ENCODE measurements at regions not wholly inside any gene's neighbourhood (a gene's known extent, or its start where the extent isn't known, plus 50 kb on each side); places are given as distances from the start of the nearest gene placed in this dataset.

GRCh38 chr5:130268489-130268888 lies 364.2 kb downstream of the CHSY3 start:
- no peaks in the 10 kb centered on the region for H3K36me3 ChIP-seq (ENCODE audit: control insufficient read depth, insufficient read depth, low read length)
- no peaks in the 10 kb centered on the region for H4K20me1 ChIP-seq (replicated peaks; ENCODE audit: control insufficient read depth, insufficient read depth, low read length)
- FAIRE-seq (no peak), DNase-seq (ENCODE audit: extremely low read depth in 1 of 4, low spot score in 3 of 4) (no peak), ATAC-seq (no peak)
- no peak for TF ChIP-seq NCOA1 (IDR thresholded peaks at IDR 0.05; ENCODE audit: low read depth)
- TF ChIP-seq GABPB1 (CRISPR knock-in tag; IDR thresholded peaks at IDR 0.05): no peak
- TF ChIP-seq FOXO4 (CRISPR knock-in tag; IDR thresholded peaks at IDR 0.05): no peak
- TF ChIP-seq ZNF316 (IDR thresholded peaks at IDR 0.05): no peak
- TF ChIP-seq MAFF (IDR thresholded peaks at IDR 0.05; ENCODE audit: low read length): no peak
- TF ChIP-seq ZNF75A (CRISPR knock-in tag; IDR thresholded peaks at IDR 0.05): no peak
- TF ChIP-seq, protein P1, sequence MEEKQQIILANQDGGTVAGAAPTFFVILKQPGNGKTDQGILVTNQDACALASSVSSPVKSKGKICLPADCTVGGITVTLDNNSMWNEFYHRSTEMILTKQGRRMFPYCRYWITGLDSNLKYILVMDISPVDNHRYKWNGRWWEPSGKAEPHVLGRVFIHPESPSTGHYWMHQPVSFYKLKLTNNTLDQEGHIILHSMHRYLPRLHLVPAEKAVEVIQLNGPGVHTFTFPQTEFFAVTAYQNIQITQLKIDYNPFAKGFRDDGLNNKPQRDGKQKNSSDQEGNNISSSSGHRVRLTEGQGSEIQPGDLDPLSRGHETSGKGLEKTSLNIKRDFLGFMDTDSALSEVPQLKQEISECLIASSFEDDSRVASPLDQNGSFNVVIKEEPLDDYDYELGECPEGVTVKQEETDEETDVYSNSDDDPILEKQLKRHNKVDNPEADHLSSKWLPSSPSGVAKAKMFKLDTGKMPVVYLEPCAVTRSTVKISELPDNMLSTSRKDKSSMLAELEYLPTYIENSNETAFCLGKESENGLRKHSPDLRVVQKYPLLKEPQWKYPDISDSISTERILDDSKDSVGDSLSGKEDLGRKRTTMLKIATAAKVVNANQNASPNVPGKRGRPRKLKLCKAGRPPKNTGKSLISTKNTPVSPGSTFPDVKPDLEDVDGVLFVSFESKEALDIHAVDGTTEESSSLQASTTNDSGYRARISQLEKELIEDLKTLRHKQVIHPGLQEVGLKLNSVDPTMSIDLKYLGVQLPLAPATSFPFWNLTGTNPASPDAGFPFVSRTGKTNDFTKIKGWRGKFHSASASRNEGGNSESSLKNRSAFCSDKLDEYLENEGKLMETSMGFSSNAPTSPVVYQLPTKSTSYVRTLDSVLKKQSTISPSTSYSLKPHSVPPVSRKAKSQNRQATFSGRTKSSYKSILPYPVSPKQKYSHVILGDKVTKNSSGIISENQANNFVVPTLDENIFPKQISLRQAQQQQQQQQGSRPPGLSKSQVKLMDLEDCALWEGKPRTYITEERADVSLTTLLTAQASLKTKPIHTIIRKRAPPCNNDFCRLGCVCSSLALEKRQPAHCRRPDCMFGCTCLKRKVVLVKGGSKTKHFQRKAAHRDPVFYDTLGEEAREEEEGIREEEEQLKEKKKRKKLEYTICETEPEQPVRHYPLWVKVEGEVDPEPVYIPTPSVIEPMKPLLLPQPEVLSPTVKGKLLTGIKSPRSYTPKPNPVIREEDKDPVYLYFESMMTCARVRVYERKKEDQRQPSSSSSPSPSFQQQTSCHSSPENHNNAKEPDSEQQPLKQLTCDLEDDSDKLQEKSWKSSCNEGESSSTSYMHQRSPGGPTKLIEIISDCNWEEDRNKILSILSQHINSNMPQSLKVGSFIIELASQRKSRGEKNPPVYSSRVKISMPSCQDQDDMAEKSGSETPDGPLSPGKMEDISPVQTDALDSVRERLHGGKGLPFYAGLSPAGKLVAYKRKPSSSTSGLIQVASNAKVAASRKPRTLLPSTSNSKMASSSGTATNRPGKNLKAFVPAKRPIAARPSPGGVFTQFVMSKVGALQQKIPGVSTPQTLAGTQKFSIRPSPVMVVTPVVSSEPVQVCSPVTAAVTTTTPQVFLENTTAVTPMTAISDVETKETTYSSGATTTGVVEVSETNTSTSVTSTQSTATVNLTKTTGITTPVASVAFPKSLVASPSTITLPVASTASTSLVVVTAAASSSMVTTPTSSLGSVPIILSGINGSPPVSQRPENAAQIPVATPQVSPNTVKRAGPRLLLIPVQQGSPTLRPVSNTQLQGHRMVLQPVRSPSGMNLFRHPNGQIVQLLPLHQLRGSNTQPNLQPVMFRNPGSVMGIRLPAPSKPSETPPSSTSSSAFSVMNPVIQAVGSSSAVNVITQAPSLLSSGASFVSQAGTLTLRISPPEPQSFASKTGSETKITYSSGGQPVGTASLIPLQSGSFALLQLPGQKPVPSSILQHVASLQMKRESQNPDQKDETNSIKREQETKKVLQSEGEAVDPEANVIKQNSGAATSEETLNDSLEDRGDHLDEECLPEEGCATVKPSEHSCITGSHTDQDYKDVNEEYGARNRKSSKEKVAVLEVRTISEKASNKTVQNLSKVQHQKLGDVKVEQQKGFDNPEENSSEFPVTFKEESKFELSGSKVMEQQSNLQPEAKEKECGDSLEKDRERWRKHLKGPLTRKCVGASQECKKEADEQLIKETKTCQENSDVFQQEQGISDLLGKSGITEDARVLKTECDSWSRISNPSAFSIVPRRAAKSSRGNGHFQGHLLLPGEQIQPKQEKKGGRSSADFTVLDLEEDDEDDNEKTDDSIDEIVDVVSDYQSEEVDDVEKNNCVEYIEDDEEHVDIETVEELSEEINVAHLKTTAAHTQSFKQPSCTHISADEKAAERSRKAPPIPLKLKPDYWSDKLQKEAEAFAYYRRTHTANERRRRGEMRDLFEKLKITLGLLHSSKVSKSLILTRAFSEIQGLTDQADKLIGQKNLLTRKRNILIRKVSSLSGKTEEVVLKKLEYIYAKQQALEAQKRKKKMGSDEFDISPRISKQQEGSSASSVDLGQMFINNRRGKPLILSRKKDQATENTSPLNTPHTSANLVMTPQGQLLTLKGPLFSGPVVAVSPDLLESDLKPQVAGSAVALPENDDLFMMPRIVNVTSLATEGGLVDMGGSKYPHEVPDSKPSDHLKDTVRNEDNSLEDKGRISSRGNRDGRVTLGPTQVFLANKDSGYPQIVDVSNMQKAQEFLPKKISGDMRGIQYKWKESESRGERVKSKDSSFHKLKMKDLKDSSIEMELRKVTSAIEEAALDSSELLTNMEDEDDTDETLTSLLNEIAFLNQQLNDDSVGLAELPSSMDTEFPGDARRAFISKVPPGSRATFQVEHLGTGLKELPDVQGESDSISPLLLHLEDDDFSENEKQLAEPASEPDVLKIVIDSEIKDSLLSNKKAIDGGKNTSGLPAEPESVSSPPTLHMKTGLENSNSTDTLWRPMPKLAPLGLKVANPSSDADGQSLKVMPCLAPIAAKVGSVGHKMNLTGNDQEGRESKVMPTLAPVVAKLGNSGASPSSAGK (IDR thresholded peaks at IDR 0.05): no peak
- no peak for TF ChIP-seq CTCF (IDR thresholded peaks at IDR 0.05 in 2 of 3, conservative IDR thresholded peaks at IDR 0.05 in 1 of 3; ENCODE audit: insufficient read depth in 2 of 3, low read depth in 1 of 3, low read length in 3 of 3)
- TF ChIP-seq ZNF253 (CRISPR knock-in tag; conservative IDR thresholded peaks at IDR 0.05): no peak
- H3K4me3 ChIP-seq: no peak overlapping the region
- no peaks in the 10 kb centered on the region for H3K79me2 ChIP-seq (ENCODE audit: control insufficient read depth, insufficient read depth, low read length)
- ChIA-PET POLR2A (no interaction called here), CTCF (ENCODE audit: low intra/inter-chr PET ratio) (no interaction called here)
- WGBS (ENCODE audit: insufficient coverage, low coverage, missing lambda C conversion rate): 0% methylated on average over 2 of the region's 2 CpGs
- intact Hi-C loops (cut with micrococcal nuclease): no loop called here
- H3K4me2 ChIP-seq (ENCODE audit: insufficient read depth, low read length): no peak overlapping the region
- no peak overlapping the region for H3K27ac ChIP-seq (ENCODE audit: extremely low read depth, low read depth, low read length)
- H3K9me3 ChIP-seq (replicated peaks; ENCODE audit: control insufficient read depth, insufficient read depth, low read depth, low read length): no peaks in the 10 kb centered on the region; the same call in 1 of the 2 replicates
- no peaks in the 10 kb centered on the region for H3K9me1 ChIP-seq (ENCODE audit: control insufficient read depth, insufficient read depth, low read length)
- in situ Hi-C loops (cut with MboI): no loop called here
- no TSS peak for BruUV-seq (replicated peaks)
- no peaks in the 10 kb centered on the region for H3K27me3 ChIP-seq (ENCODE audit: control insufficient read depth in 2 of 2, insufficient read depth in 2 of 2, low read length in 2 of 2)
- H3K9ac ChIP-seq (ENCODE audit: insufficient read depth in 1 of 2, low read depth in 2 of 2, low read length in 2 of 2): no peak overlapping the region
- H2AFZ ChIP-seq (ENCODE audit: low read depth, low read length): no peak overlapping the region
- no peaks in the 10 kb centered on the region for H3K4me1 ChIP-seq (replicated peaks in 1 of 2; ENCODE audit: control insufficient read depth in 2 of 2, insufficient read depth in 2 of 2, low read length in 2 of 2)
